Ishikawa (cell line): ENCODE measurements at regions not wholly inside any gene's neighbourhood (a gene's known extent, or its start where the extent isn't known, plus 50 kb on each side); places are given as distances from the start of the nearest gene placed in this dataset.

Source experiments
- CEBPB ChIP-seq: IDR thresholded peaks from 2 replicates; pipeline ENCODE4 v1.6.1; 2012
- CREB1 ChIP-seq: IDR thresholded peaks from 2 replicates; pipeline ENCODE4 v1.6.1; 2012; ENCODE audit warnings: low read depth
- EGR1 ChIP-seq: IDR thresholded peaks from 2 replicates; pipeline ENCODE4 v1.6.1; 2012
- EP300 ChIP-seq: IDR thresholded peaks from 2 replicates; pipeline ENCODE4 v1.6.1; 2012; ENCODE audit warnings: borderline replicate concordance
- FOXM1 ChIP-seq: IDR thresholded peaks from 2 replicates; pipeline ENCODE4 v1.6.1; 2012; ENCODE audit warnings: low read depth, borderline replicate concordance
- MAX ChIP-seq: IDR thresholded peaks from 2 replicates; pipeline ENCODE4 v1.6.1; 2012
- NFIC ChIP-seq: IDR thresholded peaks from 2 replicates; pipeline ENCODE4 v1.6.1; 2012
- RAD21 ChIP-seq: IDR thresholded peaks from 2 replicates; pipeline ENCODE4 v1.6.1; 2012; ENCODE audit warnings: low read depth
- REST ChIP-seq: IDR thresholded peaks from 2 replicates; pipeline ENCODE4 v1.6.1; 2012; ENCODE audit warnings: low read depth, mild to moderate bottlenecking
- TAF1 ChIP-seq: IDR thresholded peaks from 2 replicates; pipeline ENCODE4 v1.6.1; 2012; ENCODE audit warnings: low read depth, mild to moderate bottlenecking
- TCF12 ChIP-seq: IDR thresholded peaks from 2 replicates; pipeline ENCODE4 v1.6.1; 2012; ENCODE audit warnings: low read depth
- TEAD4 ChIP-seq: IDR thresholded peaks from 2 replicates; pipeline ENCODE4 v1.6.1; 2012
- USF1 ChIP-seq: IDR thresholded peaks from 2 replicates; pipeline ENCODE4 v1.6.1; 2012
- YY1 ChIP-seq: IDR thresholded peaks from 2 replicates; pipeline ENCODE4 v1.6.1; 2012; ENCODE audit warnings: low read depth
- ZBTB7A ChIP-seq: IDR thresholded peaks from 2 replicates; pipeline ENCODE4 v1.6.1; 2012; ENCODE audit warnings: low read depth

GRCh38 chr1:87632232-87632631 lies 303.6 kb downstream of the LMO4 start:
- TF ChIP-seq REST (no peak), EGR1 (no peak), TEAD4 (no peak), TCF12 (no peak), USF1 (no peak), RAD21 (no peak), TAF1 (no peak), MAX (no peak), NFIC (no peak), EP300 (no peak), FOXM1 (no peak), YY1 (no peak), CEBPB (no peak), CREB1 (no peak), ZBTB7A (no peak)

- TF ChIP-seq TEAD4, result no peak
- no peak for TF ChIP-seq YY1
- no peak for TF ChIP-seq RAD21
- TF ChIP-seq NFIC, result no peak
- no peak for TF ChIP-seq CEBPB
- no peak for TF ChIP-seq MAX
- TF ChIP-seq EGR1, result no peak
- no peak for TF ChIP-seq TAF1
- TF ChIP-seq ZBTB7A, result no peak
- TF ChIP-seq REST, result no peak
- no peak for TF ChIP-seq FOXM1
- no peak for TF ChIP-seq USF1
- no peak for TF ChIP-seq EP300
- TF ChIP-seq TCF12, result no peak
- no peak for TF ChIP-seq CREB1
Measured at GRCh38 chr1:87636198-87636892, 307.7 kb downstream of the LMO4 start.

GRCh38 chr1:87638636-87639035 lies 310.0 kb downstream of the LMO4 start:
- TF ChIP-seq EGR1, result no peak
- TF ChIP-seq TEAD4, result no peak
- no peak for TF ChIP-seq NFIC
- no peak for TF ChIP-seq REST
- no peak for TF ChIP-seq FOXM1
- TF ChIP-seq CREB1, result no peak
- TF ChIP-seq RAD21, result no peak
- TF ChIP-seq TAF1, result no peak
- TF ChIP-seq CEBPB, result no peak
- no peak for TF ChIP-seq MAX
- no peak for TF ChIP-seq EP300
- no peak for TF ChIP-seq YY1
- TF ChIP-seq ZBTB7A, result no peak
- no peak for TF ChIP-seq TCF12
- no peak for TF ChIP-seq USF1
